CD4-positive, alpha-beta T cell treated with Interferon alpha-2 for 1 hour (primary cell): ENCODE measurements at regions not wholly inside any gene's neighbourhood (a gene's known extent, or its start where the extent isn't known, plus 50 kb on each side); places are given as distances from the start of the nearest gene placed in this dataset.
"Not testable (repeated sequence)": the region's sequence is repeated elsewhere in the genome, so short reads cannot be mapped to it uniquely, and the experiment has no call there.

ENCODE experiments used
- DNase-seq, 2 donors: peaks; one replicate each; pipeline ENCODE4 v3.0.0-alpha.2; 2020 to 2022

GRCh38 chr4:60724623-60725022, 475.5 kb upstream of the ADGRL3 start:
- no peak for DNase-seq

- DNase-seq = no peak
Measured at GRCh38 chr4:60726779-60727178, 473.3 kb upstream of the ADGRL3 start.

GRCh38 chr4:60729194-60729593, 470.9 kb upstream of the ADGRL3 start:
- DNase-seq = no peak

DNA sequence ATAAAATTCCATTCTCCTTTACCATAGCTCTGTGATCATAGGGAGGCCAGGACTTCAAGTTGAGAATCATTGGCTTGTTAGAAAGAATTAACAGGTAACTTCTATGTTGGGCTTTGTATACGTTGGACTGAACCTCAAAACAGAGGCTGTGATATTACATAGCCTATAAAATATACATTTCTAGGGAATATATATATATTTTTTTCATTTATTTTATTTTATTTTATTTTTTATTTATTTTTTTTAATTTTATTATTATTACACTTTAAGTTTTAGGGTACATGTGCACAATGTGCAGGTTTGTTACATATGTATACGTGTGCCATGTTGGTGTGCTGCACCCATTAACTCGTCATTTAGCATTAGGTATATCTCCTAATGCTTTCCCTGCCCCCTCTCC, 470.4 kb upstream of the ADGRL3 start:
- DNase-seq = not testable (repeated sequence)

GRCh38 chr4:60737858-60738257, 462.3 kb upstream of the ADGRL3 start:
- DNase-seq = no peak

DNA sequence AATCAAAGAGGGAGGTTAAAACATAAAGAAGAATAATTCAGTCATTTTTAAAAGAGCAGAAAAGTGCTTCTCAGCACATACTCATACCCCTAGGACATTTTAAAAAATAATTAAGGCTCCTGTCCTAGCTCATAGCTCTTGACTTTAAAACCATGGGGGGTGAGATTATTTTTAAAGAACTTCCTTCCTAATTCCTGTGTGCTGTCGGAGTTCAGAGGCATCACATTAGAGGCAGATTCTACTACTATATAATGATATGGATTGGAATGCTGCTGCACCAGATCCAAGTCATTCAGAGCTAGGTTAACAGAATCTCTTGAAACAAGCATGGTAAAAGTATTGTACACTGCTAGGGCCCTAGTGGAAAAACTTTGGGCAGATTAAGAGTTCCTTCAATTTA, 456.5 kb upstream of the ADGRL3 start:
- DNase-seq = no peak

- DNase-seq = no peak
Measured at GRCh38 chr4:60744767-60745166, 455.4 kb upstream of the ADGRL3 start.

- no peak for DNase-seq
Measured at GRCh38 chr4:60745800-60746571, 454.1 kb upstream of the ADGRL3 start.

DNA sequence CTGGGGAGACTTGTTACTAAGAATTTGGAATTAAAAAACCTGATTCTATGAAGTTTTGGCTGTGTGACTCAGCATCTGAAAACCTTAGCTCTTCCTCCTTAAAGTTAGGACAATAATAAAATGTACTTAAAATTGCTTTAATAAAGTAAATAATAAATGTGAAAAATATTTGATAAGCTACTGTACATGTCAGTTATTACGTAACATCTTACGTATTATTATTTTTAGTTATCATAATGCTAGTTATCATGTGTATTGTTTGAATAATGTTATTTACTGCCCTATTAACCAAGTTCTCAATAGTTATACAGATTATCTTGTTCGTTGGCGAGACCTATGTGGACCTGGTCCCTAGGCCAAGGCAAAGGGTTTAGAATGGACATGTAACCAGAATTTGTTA, 449.2 kb upstream of the ADGRL3 start:
- DNase-seq = no peak

DNA sequence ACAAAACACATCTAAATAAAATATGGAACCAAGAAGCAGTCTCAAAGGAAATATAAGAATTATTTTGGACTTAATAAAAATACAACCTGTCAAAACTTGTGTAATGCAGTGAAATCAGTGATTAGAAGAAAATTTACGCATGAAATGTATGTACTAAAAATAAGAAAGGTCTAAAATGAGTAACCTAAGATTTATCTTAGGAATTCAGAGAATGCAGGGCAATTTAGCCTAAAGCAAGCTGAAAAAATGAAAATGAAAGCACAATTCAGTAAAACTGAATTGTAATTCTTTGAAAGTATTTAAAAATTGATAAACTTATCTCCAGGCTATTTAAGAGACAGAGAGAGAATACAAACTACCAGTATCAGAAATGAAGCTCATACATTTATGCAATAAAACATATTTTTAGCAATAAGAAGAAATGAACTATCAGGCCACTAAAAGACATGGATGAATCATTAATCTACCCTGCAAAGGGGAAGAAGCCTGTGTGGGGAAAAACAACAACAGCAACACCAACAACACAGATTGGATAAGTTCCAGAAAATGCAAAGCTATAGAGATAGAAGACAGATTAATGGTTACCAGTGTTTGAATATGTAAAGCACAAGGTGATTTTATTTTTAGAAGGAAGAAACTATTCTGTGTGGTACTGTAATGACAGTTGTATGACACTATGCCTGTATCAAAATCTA, 442.0 kb upstream of the ADGRL3 start:
- DNase-seq = no peak

GRCh38 chr4:60759518-60760245, 440.4 kb upstream of the ADGRL3 start:
- DNase-seq = no peak

DNA sequence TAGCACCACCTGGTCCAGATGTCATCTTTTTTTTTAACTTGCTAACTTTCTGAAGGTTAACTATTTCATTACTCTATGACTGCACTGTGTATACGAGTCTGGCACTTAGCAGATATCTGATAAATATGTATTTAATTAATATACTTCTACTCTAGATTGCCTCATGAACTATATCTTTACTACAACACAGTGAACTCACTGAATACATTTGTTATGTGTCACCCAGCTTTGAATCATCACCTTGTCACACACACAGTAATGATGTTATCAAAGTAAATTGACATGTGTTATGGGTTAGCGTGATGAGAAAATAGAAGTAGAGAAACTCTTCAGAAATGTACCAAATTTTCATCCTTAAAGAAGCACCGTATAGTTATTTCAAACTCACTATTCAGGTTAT, 419.3 kb upstream of the ADGRL3 start:
- DNase-seq = no peak

DNA sequence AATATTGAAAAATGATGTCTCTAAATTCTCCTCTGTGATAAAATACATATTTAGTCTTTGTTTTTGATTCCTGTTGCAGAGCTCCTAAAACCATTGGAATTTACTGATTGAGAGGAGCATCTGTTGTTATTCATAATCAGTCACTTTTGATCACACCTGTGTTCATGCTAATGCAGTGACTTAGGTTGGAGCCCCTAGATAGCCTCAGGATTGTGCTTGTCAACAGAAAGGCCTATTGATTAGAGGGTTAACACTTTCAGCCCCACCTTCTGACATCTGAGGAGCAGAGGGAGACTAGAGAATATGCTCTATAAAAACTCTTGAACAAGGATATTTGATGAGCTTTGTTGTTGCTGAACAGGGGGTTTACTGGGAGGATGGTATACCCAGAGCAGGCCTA, 409.5 kb upstream of the ADGRL3 start:
- DNase-seq = no peak

GRCh38 chr4:60794372-60794771, 405.8 kb upstream of the ADGRL3 start:
- no peak for DNase-seq

- no peak for DNase-seq
Measured at GRCh38 chr4:60799214-60799613, 400.9 kb upstream of the ADGRL3 start.

DNA sequence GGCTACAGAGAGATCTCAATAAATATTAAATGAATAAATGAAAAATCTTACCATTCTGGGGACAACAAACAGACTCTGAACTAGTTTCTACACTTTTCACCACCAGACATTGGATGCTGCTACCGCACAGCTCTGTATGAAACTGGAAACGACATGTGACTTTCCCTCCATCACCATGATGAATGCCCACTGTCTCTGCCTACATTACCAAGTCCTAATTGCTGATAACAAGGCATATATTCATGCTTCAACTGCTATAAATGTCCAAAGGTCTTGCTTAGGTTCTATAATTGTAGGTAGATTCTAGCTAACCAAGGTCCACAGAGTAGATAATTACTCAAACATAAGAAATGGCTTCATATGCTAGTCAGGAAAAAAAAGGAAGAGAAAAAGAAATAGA, 399.4 kb upstream of the ADGRL3 start:
- DNase-seq = no peak

GRCh38 chr4:60805500-60806313, 394.4 kb upstream of the ADGRL3 start:
- DNase-seq = no peak

DNA sequence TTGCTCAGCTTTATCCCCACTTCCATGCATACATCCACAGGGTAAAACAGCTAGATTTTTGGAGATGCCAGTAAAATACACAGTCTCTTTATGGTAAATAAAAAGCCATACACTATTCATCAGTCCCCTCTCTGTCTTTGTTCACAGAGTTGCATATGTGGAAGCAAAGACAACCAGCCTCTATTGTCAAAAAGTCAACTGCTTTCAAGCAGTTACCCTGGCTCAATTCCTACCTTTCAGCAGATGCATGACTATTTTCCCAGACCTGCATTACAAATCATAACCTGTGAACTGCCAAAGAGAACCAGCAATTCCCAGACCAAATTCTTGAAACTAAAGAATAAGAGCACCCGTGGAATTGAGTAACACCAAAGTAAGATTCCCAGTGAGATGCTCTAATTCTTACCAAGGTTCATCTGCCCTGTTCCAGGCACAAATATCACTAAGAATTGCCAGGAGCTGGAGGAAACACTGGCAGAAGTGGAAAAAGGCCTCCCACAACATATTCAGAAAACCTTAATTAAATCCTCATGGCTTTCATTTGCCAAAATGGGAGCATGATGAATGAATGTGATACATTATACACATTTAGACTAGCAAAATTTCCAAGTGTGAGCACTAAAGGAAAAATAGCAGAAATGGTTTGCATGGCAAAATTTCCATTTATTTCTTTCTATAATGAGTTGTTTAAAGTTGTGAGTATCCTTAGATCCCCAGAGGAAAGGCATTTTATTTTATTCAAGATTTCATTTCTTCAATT, 391.2 kb upstream of the ADGRL3 start:
- DNase-seq = no peak

- DNase-seq = no peak
Measured at GRCh38 chr4:60809486-60809800, 390.7 kb upstream of the ADGRL3 start.

- DNase-seq = no peak
Measured at GRCh38 chr4:60812811-60813210, 387.3 kb upstream of the ADGRL3 start.

GRCh38 chr4:60814549-60814948, 385.6 kb upstream of the ADGRL3 start:
- no peak for DNase-seq

- no peak for DNase-seq
Measured at GRCh38 chr4:60817609-60818008, 382.5 kb upstream of the ADGRL3 start.
